ENCODE measurements at regions not wholly inside any gene's neighbourhood (a gene's known extent, or its start where the extent isn't known, plus 50 kb on each side); places are given as distances from the start of the nearest gene placed in this dataset.
"Not testable (repeated sequence)": the region's sequence is repeated elsewhere in the genome, so short reads cannot be mapped to it uniquely, and the experiment has no call there.

GRCh38 chr2:226185616-226186211 lies 613.9 kb downstream of the IRS1 start:
- DNase-seq: no peak

GRCh38 chr2:226184940-226185615 lies 614.5 kb downstream of the IRS1 start:
- no peak for DNase-seq

- DNase-seq: no peak
Measured at GRCh38 chr2:226184540-226184939, 615.1 kb downstream of the IRS1 start.

- no peak for DNase-seq
Measured at GRCh38 chr2:226183550-226183949, 616.1 kb downstream of the IRS1 start.

GRCh38 chr2:226183033-226183432 lies 616.6 kb downstream of the IRS1 start:
- no peak for DNase-seq

GRCh38 chr2:226181909-226182308 lies 617.7 kb downstream of the IRS1 start:
- DNase-seq: no peak

- DNase-seq: no peak
Measured at GRCh38 chr2:226180281-226180884, 619.2 kb downstream of the IRS1 start.

GRCh38 chr2:226179010-226179409 lies 620.6 kb downstream of the IRS1 start:
- DNase-seq: no peak

GRCh38 chr2:226176283-226176984 lies 623.2 kb downstream of the IRS1 start:
- no peak for DNase-seq

- DNase-seq: no peak
Measured at GRCh38 chr2:226174390-226174789, 625.2 kb downstream of the IRS1 start.

GRCh38 chr2:226172939-226173338 lies 626.7 kb downstream of the IRS1 start:
- no peak for DNase-seq

- no peak for DNase-seq
Measured at GRCh38 chr2:226172309-226172708, 627.3 kb downstream of the IRS1 start.

- DNase-seq: no peak
Measured at GRCh38 chr2:226169751-226170581, 629.7 kb downstream of the IRS1 start.

GRCh38 chr2:226168496-226169160 lies 631.0 kb downstream of the IRS1 start:
- DNase-seq: no peak

- no peak for DNase-seq
Measured at GRCh38 chr2:226164512-226164911, 635.1 kb downstream of the IRS1 start.

- not testable (repeated sequence) for DNase-seq
Measured at GRCh38 chr2:226160617-226161016, 639.0 kb downstream of the IRS1 start.

GRCh38 chr2:226159875-226160479 lies 639.6 kb downstream of the IRS1 start:
- no peak for DNase-seq

- DNase-seq: no peak
Measured at GRCh38 chr2:226158940-226159339, 640.7 kb downstream of the IRS1 start.

- no peak for DNase-seq
Measured at GRCh38 chr2:226158229-226158628, 641.4 kb downstream of the IRS1 start.

GRCh38 chr2:226155093-226155875 lies 644.3 kb downstream of the IRS1 start:
- no peak for DNase-seq

- no peak for DNase-seq
Measured at GRCh38 chr2:226154610-226155009, 645.0 kb downstream of the IRS1 start.

Measured in effector CD4-positive, alpha-beta T cell (primary cell).